H1 (cell line): ENCODE measurements at regions not wholly inside any gene's neighbourhood (a gene's known extent, or its start where the extent isn't known, plus 50 kb on each side); places are given as distances from the start of the nearest gene placed in this dataset.

Source experiments
- CTCF ChIA-PET: fragments of 300-600 bp; sonication (Branson Sonifier 250); formaldehyde crosslinking; loops from one replicate; lab custom pipeline; 2021; ENCODE audit not compliant: partially characterized antibody; lab: Charles Lee
- POLR2A ChIA-PET: fragments of 300-600 bp; sonication (Branson Sonifier 250); formaldehyde crosslinking; loops from one replicate; lab custom pipeline; 2021; ENCODE audit warnings: inconsistent platforms; ENCODE audit not compliant: partially characterized antibody; lab: Charles Lee
- DNase-seq, 2 experiments: peaks; one replicate each; pipeline versions ENCODE4 v3.0.0 to v3.0.0-alpha.2; 2010 to 2022; ENCODE audit warnings: low spot score in 2 of 2, low read depth in 1 of 2, mixed read lengths in 1 of 2
- FAIRE-seq: peaks from 2 replicates; lab custom pipeline; 2011; peaks lifted over from hg19 to GRCh38; lab: Jason Lieb, UNC
- H2AFZ ChIP-seq: 2 replicates; pipeline ENCODE4 v1.8.1; 2012; ENCODE audit warnings: low read length, inconsistent platforms
- H2AK5ac ChIP-seq: 2 replicates; pipeline ENCODE4 v1.6.1; 2013; ENCODE audit warnings: low read depth, low read length
- H2BK120ac ChIP-seq: replicated peaks from 2 replicates; pipeline ENCODE3; 2013; ENCODE audit warnings: low read depth, low read length, inconsistent platforms
- H2BK12ac ChIP-seq: 2 replicates; pipeline ENCODE4 v1.6.1; 2013; ENCODE audit warnings: low read depth, low read length
- H2BK15ac ChIP-seq: 2 replicates; pipeline ENCODE4 v1.6.1; 2013; ENCODE audit warnings: low read length
- H2BK20ac ChIP-seq: 2 replicates; pipeline ENCODE4 v1.6.1; 2013; ENCODE audit warnings: low read length
- H2BK5ac ChIP-seq: 2 replicates; pipeline ENCODE4 v1.6.1; 2013; ENCODE audit warnings: low read depth, low read length
- H3K14ac ChIP-seq: 2 replicates; pipeline ENCODE4 v1.6.1; 2013; ENCODE audit warnings: inconsistent platforms; ENCODE audit not compliant: insufficient read length
- H3K18ac ChIP-seq: 2 replicates; pipeline ENCODE4 v1.6.1; 2013; ENCODE audit warnings: low read length; ENCODE audit errors: extremely low read depth
- H3K23ac ChIP-seq: 2 replicates; pipeline ENCODE4 v1.6.1; 2013; ENCODE audit warnings: inconsistent platforms; ENCODE audit not compliant: insufficient read length
- H3K23me2 ChIP-seq: 2 replicates; pipeline ENCODE4 v1.6.1; 2013; ENCODE audit warnings: low read depth, low read length
- H3K27ac ChIP-seq: 2 replicates; pipeline ENCODE4 v1.6.1; 2011; ENCODE audit warnings: low read depth, low read length, inconsistent platforms
- H3K27me3 ChIP-seq, 4 experiments: replicated peaks in 1 of 4; 1 replicate in 1 of 4; 2 replicates in 3 of 4; pipeline versions ENCODE4 v1.6.1 to v1.8.1; 2011 to 2013; ENCODE audit warnings: low read length in 3 of 4, mild to moderate bottlenecking in 3 of 4, inconsistent platforms in 2 of 4, mixed read lengths in 2 of 4, moderate library complexity in 1 of 4; ENCODE audit not compliant: control insufficient read depth in 3 of 4, insufficient read depth in 3 of 4; ENCODE audit errors: extremely low read depth in 1 of 4
- H3K36me3 ChIP-seq, 4 experiments: 2 replicates each; pipeline versions ENCODE4 v1.6.1 to v1.8.1; 2011 to 2013; ENCODE audit warnings: mild to moderate bottlenecking in 4 of 4, low read length in 3 of 4, moderate library complexity in 2 of 4, control low read depth in 1 of 4, inconsistent platforms in 1 of 4; ENCODE audit not compliant: insufficient read depth in 4 of 4, control insufficient read depth in 2 of 4
- H3K4ac ChIP-seq: replicated peaks from 2 replicates; pipeline ENCODE3; 2013; ENCODE audit warnings: low read length, low read depth, mixed read lengths, inconsistent platforms; ENCODE audit not compliant: insufficient read length
- H3K4me1 ChIP-seq, 4 experiments: replicated peaks in 1 of 4; 1 replicate in 1 of 4; 2 replicates in 3 of 4; pipeline versions ENCODE4 v1.6.1 to v1.8.1; 2011 to 2013; ENCODE audit warnings: low read length in 3 of 4, inconsistent platforms in 2 of 4, mixed read lengths in 1 of 4; ENCODE audit not compliant: insufficient read depth in 4 of 4, control insufficient read depth in 3 of 4
- H3K4me2 ChIP-seq, 2 experiments: 2 replicates each; pipeline versions ENCODE4 v1.6.1 to v1.8.1; 2011 to 2013; ENCODE audit warnings: low read depth in 2 of 2, low read length in 2 of 2, control low read depth in 1 of 2, inconsistent platforms in 1 of 2, mild to moderate bottlenecking in 1 of 2; ENCODE audit not compliant: insufficient read depth in 1 of 2
- H3K4me3 ChIP-seq, 4 experiments: fragments of 200-600, 300-600 bp in 1 of 4; sonication (generic), shearing (Covaris generic), sonication (Bioruptor Twin) in 1 of 4; 2 replicates each; pipeline versions ENCODE4 v1.5.1 to v1.8.1; 2011 to 2016; ENCODE audit warnings: low read length in 4 of 4, low read depth in 3 of 4, control low read depth in 2 of 4, inconsistent platforms in 2 of 4, mild to moderate bottlenecking in 2 of 4, mixed read lengths in 1 of 4, moderate library complexity in 1 of 4; ENCODE audit not compliant: insufficient read depth in 2 of 4; ENCODE audit errors: extremely low read depth in 1 of 4
- H3K56ac ChIP-seq: replicated peaks from 2 replicates; pipeline ENCODE3; 2013; ENCODE audit warnings: low read depth, mild to moderate bottlenecking, mixed read lengths, low read length, inconsistent platforms; ENCODE audit not compliant: insufficient read length
- H3K79me1 ChIP-seq: 2 replicates; pipeline ENCODE4 v1.6.1; 2013; ENCODE audit warnings: low read depth, low read length, control low read depth
- H3K79me2 ChIP-seq, 2 experiments: 2 replicates each; pipeline versions ENCODE4 v1.6.1 to v1.8.1; 2012 to 2013; ENCODE audit warnings: low read length in 2 of 2, mild to moderate bottlenecking in 2 of 2, inconsistent platforms in 1 of 2; ENCODE audit not compliant: insufficient read depth in 2 of 2, control insufficient read depth in 1 of 2
- H3K9ac ChIP-seq, 4 experiments: replicated peaks in 1 of 4; 1 replicate in 1 of 4; 2 replicates in 3 of 4; pipeline versions ENCODE4 v1.6.1 to v1.8.1; 2011 to 2013; ENCODE audit warnings: low read depth in 3 of 4, low read length in 3 of 4, control low read depth in 2 of 4, mild to moderate bottlenecking in 2 of 4, moderate library complexity in 2 of 4, inconsistent platforms in 1 of 4; ENCODE audit errors: extremely low read depth in 1 of 4
- H3K9me3 ChIP-seq, 2 experiments: 2 replicates each; pipeline versions ENCODE4 v1.6.1 to v1.8.1; 2012 to 2013; ENCODE audit warnings: mild to moderate bottlenecking in 2 of 2, moderate library complexity in 2 of 2, control low read depth in 1 of 2, inconsistent platforms in 1 of 2, low read depth in 1 of 2, low read length in 1 of 2, mixed read lengths in 1 of 2; ENCODE audit not compliant: insufficient read depth in 2 of 2
- H4K20me1 ChIP-seq, 2 experiments: replicated peaks in 1 of 2; 2 replicates each; pipeline versions ENCODE3 to v1.8.1; 2011 to 2013; ENCODE audit warnings: inconsistent platforms in 2 of 2, low read length in 2 of 2, mild to moderate bottlenecking in 1 of 2; ENCODE audit not compliant: insufficient read depth in 2 of 2, control insufficient read depth in 1 of 2
- H4K5ac ChIP-seq: 2 replicates; pipeline ENCODE4 v1.6.1; 2013; ENCODE audit warnings: low read length, low read depth, mixed read lengths, inconsistent platforms; ENCODE audit not compliant: insufficient read length
- H4K8ac ChIP-seq: 2 replicates; pipeline ENCODE4 v1.8.0; 2013; ENCODE audit warnings: mild to moderate bottlenecking, moderate library complexity, low read length, inconsistent platforms; ENCODE audit not compliant: insufficient read depth; ENCODE audit errors: extremely low read depth
- H4K91ac ChIP-seq: replicated peaks from 2 replicates; pipeline ENCODE3; 2013; ENCODE audit warnings: low read length, mixed read lengths, inconsistent platforms; ENCODE audit not compliant: insufficient read length
- CBX5 ChIP-seq: fragments of 300-800, 300-1000 bp; sonication (generic); IDR thresholded peaks from 2 replicates; pipeline ENCODE4 v1.7.1; 2016; ENCODE audit warnings: antibody characterized with exemption, low read length, low read depth
- CBX8 ChIP-seq: fragments of 300-800, 300-1000 bp; sonication (generic); IDR thresholded peaks from 2 replicates; pipeline ENCODE4 v1.7.1; 2016; ENCODE audit warnings: low read depth, low read length, borderline replicate concordance
- E2F6 ChIP-seq: IDR thresholded peaks from 2 replicates; pipeline ENCODE4 v1.6.1; 2012; ENCODE audit warnings: inconsistent platforms
- EGR1 ChIP-seq: IDR thresholded peaks from 2 replicates; pipeline ENCODE4 v1.6.1; 2011; ENCODE audit warnings: low read depth, low read length, borderline replicate concordance
- FOSL1 ChIP-seq: IDR thresholded peaks from 2 replicates; pipeline ENCODE4 v1.6.1; 2011; ENCODE audit warnings: mild to moderate bottlenecking, low read depth, low read length, moderate library complexity; ENCODE audit not compliant: insufficient read depth
- GTF2F1 ChIP-seq: IDR thresholded peaks from 2 replicates; pipeline ENCODE4 v1.6.1; 2012; ENCODE audit warnings: low read depth, low read length, improper control_type of control experiment, borderline replicate concordance
- HDAC2 ChIP-seq, 2 experiments: fragments of 300-600 bp in 1 of 2; sonication (generic) in 1 of 2; IDR thresholded peaks; 2 replicates each; pipeline ENCODE4 v1.6.1; 2011 to 2012; ENCODE audit warnings: low read depth in 2 of 2, low read length in 2 of 2, mild to moderate bottlenecking in 2 of 2, moderate library complexity in 2 of 2, borderline replicate concordance in 1 of 2, inconsistent platforms in 1 of 2
- JUN ChIP-seq: IDR thresholded peaks from 2 replicates; pipeline ENCODE4 v1.6.1; 2011; ENCODE audit warnings: low read depth, mild to moderate bottlenecking, improper control_type of control experiment, low read length
- JUND ChIP-seq: IDR thresholded peaks from 2 replicates; pipeline ENCODE4 v1.6.1; 2011; ENCODE audit warnings: mild to moderate bottlenecking, improper control_type of control experiment, low read length
- KDM5A ChIP-seq: fragments of 200-600 bp; IDR thresholded peaks from 2 replicates; pipeline ENCODE4 v1.7.1; 2012; ENCODE audit warnings: mild to moderate bottlenecking, low read length, inconsistent platforms, mixed read lengths
- NRF1 ChIP-seq: IDR thresholded peaks from 2 replicates; pipeline ENCODE4 v1.6.1; 2011; ENCODE audit warnings: mild to moderate bottlenecking, low read depth, low read length, improper control_type of control experiment
- PHF8 ChIP-seq: fragments of 200-600 bp; sonication (generic); conservative IDR thresholded peaks from 2 replicates; pipeline ENCODE4 v1.7.1; 2012; ENCODE audit warnings: low read depth, mild to moderate bottlenecking, inconsistent platforms, low read length, moderate library complexity
- RBBP5 ChIP-seq: IDR thresholded peaks from 2 replicates; pipeline ENCODE4 v1.7.1; 2012; ENCODE audit warnings: low read depth, mild to moderate bottlenecking, inconsistent platforms, low read length, moderate library complexity, borderline replicate concordance
- SIX5 ChIP-seq: IDR thresholded peaks from 2 replicates; pipeline ENCODE4 v1.6.1; 2011; ENCODE audit warnings: mild to moderate bottlenecking, low read depth, low read length
- TAF7 ChIP-seq: optimal IDR thresholded peaks from 2 replicates; pipeline ENCODE3; 2011; ENCODE audit warnings: low read depth, mild to moderate bottlenecking, inconsistent platforms, low read length, moderate library complexity, borderline replicate concordance
- WGBS, 2 experiments: shearing (Covaris generic) in 1 of 2; methylation state at CpG; one replicate each; pipeline versions ENCODE4 v1.1.6 to v1.1.7; 2013 to 2015; ENCODE audit warnings: low lambda C conversion rate in 2 of 2, mixed read lengths in 2 of 2, inconsistent platforms in 1 of 2, low coverage in 1 of 2, missing lambda C conversion rate in 1 of 2; ENCODE audit not compliant: insufficient replicate concordance in 2 of 2, insufficient coverage in 1 of 2, insufficient read length in 1 of 2; ENCODE audit errors: extremely low coverage in 1 of 2, missing lambda C conversion rate in 1 of 2; 5-methylcytosine and 5-hydroxymethylcytosine counted together

- H3K79me2 ChIP-seq = no peaks in the 10 kb centered on the region
- H3K27me3 ChIP-seq = no peaks in the 10 kb centered on the region
- no peak overlapping the region for H3K4ac ChIP-seq
- H4K5ac ChIP-seq = no peak overlapping the region
- DNase-seq (no peak), FAIRE-seq (no peak)
- H3K23me2 ChIP-seq = no peaks in the 10 kb centered on the region
- H3K9ac ChIP-seq = no peak overlapping the region
- H3K4me2 ChIP-seq = no peak overlapping the region
- no peak overlapping the region for H4K91ac ChIP-seq
- H4K8ac ChIP-seq = no peak overlapping the region
- no peak overlapping the region for H3K4me3 ChIP-seq
- no peak overlapping the region for H3K23ac ChIP-seq
- H3K9me3 ChIP-seq = no peaks in the 10 kb centered on the region
- no peak overlapping the region for H2BK12ac ChIP-seq
- no peak overlapping the region for H2AFZ ChIP-seq
- no peak overlapping the region for H3K27ac ChIP-seq
- no peaks in the 10 kb centered on the region for H3K36me3 ChIP-seq
- no peaks in the 10 kb centered on the region for H3K4me1 ChIP-seq
- no peaks in the 10 kb centered on the region for H4K20me1 ChIP-seq
- H2BK120ac ChIP-seq = no peak overlapping the region
- no peak overlapping the region for H2BK5ac ChIP-seq
- no peak overlapping the region for H2BK20ac ChIP-seq
- no peaks in the 10 kb centered on the region for H3K79me1 ChIP-seq
- POLR2A ChIA-PET = no interaction called here
- no peak overlapping the region for H2BK15ac ChIP-seq
- 100% methylated on average over 1 of the region's 1 CpG; no CpG with 5 or more reads in 1 of the 2 experiments for WGBS, 2 experiments
- no peak overlapping the region for H3K56ac ChIP-seq
- no peak overlapping the region for H3K18ac ChIP-seq
- H2AK5ac ChIP-seq = no peak overlapping the region
- CTCF ChIA-PET = no interaction called here
- no peak overlapping the region for H3K14ac ChIP-seq
- TF ChIP-seq TAF7 (no peak), E2F6 (no peak), SIX5 (no peak), GTF2F1 (no peak), CBX8 (no peak), PHF8 (no peak), NRF1 (no peak), JUN (no peak), CBX5 (no peak), RBBP5 (no peak), HDAC2 (IDR thresholded peaks at IDR 0.05; ENCODE audit: borderline replicate concordance in 1 of 2, low read depth in 2 of 2, low read length in 2 of 2) (no peak), JUND (no peak), FOSL1 (no peak), KDM5A (no peak), EGR1 (no peak)
Measured at GRCh38 chr2:84175340-84175739, 283.7 kb downstream of the SUCLG1 start.
